IPS DF 6.9 (cell line): ENCODE measurements at regions not wholly inside any gene's neighbourhood (a gene's known extent, or its start where the extent isn't known, plus 50 kb on each side); places are given as distances from the start of the nearest gene placed in this dataset.
"Not testable (repeated sequence)": the region's sequence is repeated elsewhere in the genome, so short reads cannot be mapped to it uniquely, and the experiment has no call there.

ENCODE experiments used
- DNase-seq: peaks from one replicate; pipeline ENCODE4 v3.0.0-alpha.2; 2013; ENCODE audit warnings: low read depth, low spot score
- H3K27ac ChIP-seq: one replicate; pipeline ENCODE4 v1.5.1; 2013; ENCODE audit warnings: low read length, control low read depth
- H3K27me3 ChIP-seq: 2 replicates; pipeline ENCODE4 v1.6.1; 2013; ENCODE audit warnings: mild to moderate bottlenecking, low read length; ENCODE audit not compliant: control insufficient read depth, insufficient read depth
- H3K36me3 ChIP-seq: 2 replicates; pipeline ENCODE4 v1.6.1; 2013; ENCODE audit warnings: low read length; ENCODE audit not compliant: control insufficient read depth, insufficient read depth
- H3K4me1 ChIP-seq: 2 replicates; pipeline ENCODE4 v1.6.1; 2013; ENCODE audit warnings: low read length; ENCODE audit not compliant: control insufficient read depth, insufficient read depth
- H3K4me3 ChIP-seq: 2 replicates; pipeline ENCODE4 v1.5.1; 2013; ENCODE audit warnings: mild to moderate bottlenecking, low read length
- H3K9me3 ChIP-seq: 2 replicates; pipeline ENCODE4 v1.6.1; 2013; ENCODE audit warnings: low read length, inconsistent platforms; ENCODE audit not compliant: control insufficient read depth, insufficient read depth
- WGBS: extraction: QIAGEN DNeasy Blood & Tissue Kit; methylation state at CpG from one replicate; pipeline ENCODE4 v1.1.7; 2013; ENCODE audit warnings: mixed read lengths, missing lambda C conversion rate; ENCODE audit not compliant: insufficient read length, insufficient coverage; 5-methylcytosine and 5-hydroxymethylcytosine counted together

GRCh38 chr6:81977486-81977885, 225.0 kb upstream of the TENT5A start:
- WGBS, result no CpG with 5 or more reads among the region's 2 CpGs
- Histone ChIP-seq H3K9me3 (no peaks in the 10 kb centered on the region), H3K36me3 (no peaks in the 10 kb centered on the region), H3K4me3 (no peak overlapping the region), H3K27me3 (no peaks in the 10 kb centered on the region), H3K27ac (no peak overlapping the region), H3K4me1 (no peaks in the 10 kb centered on the region)
- DNase-seq, result no peak

GRCh38 chr6:81969814-81970213, 217.3 kb upstream of the TENT5A start:
- H3K27me3 ChIP-seq, result no peaks in the 10 kb centered on the region
- H3K4me1 ChIP-seq, result peaks cover 2% of the 10 kb centered on the region; the same call in 1 of the 2 replicates
- H3K4me3 ChIP-seq, result no peak overlapping the region
- H3K27ac ChIP-seq, result no peak overlapping the region
- H3K9me3 ChIP-seq, result no peaks in the 10 kb centered on the region
- no CpG with 5 or more reads among the region's 16 CpGs for WGBS
- DNase-seq, result peak; percentile 16
- no peaks in the 10 kb centered on the region for H3K36me3 ChIP-seq

DNA sequence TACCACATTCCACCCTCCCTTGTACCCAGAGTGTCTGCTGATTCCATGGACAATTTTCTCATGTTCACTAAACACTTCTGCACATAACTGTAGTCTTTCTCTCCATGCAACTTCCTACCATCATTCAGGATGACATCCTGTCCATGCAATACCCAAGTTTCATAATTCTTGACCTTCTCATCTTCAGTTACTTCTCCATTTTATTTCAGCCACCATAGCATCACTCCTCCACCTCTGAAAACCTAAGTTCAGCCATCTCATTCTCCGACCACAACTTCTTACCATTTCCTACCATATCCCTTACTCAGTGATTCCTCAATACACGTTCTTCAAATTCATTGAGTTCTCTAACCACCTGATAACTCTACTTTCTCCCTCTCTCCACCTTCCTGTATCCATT, 216.5 kb upstream of the TENT5A start:
- 100% methylated on average over 2 of the region's 2 CpGs for WGBS
- DNase-seq, result no peak
- no peak overlapping the region for H3K4me3 ChIP-seq

GRCh38 chr6:81966968-81967367, 214.5 kb upstream of the TENT5A start:
- H3K27me3 ChIP-seq, result no peaks in the 10 kb centered on the region
- no peaks in the 10 kb centered on the region for H3K36me3 ChIP-seq
- WGBS, result no CpG with 5 or more reads among the region's 2 CpGs
- H3K4me3 ChIP-seq, result no peak overlapping the region
- peaks cover 2% of the 10 kb centered on the region; the same call in 1 of the 2 replicates for H3K4me1 ChIP-seq
- DNase-seq, result no peak
- no peak overlapping the region for H3K27ac ChIP-seq
- no peaks in the 10 kb centered on the region for H3K9me3 ChIP-seq

More for the DNA sequence above, 216.5 kb upstream of the TENT5A start:
- H3K27ac ChIP-seq, result no peak overlapping the region
- H3K36me3 ChIP-seq, result no peaks in the 10 kb centered on the region
- no peaks in the 10 kb centered on the region for H3K27me3 ChIP-seq
- H3K9me3 ChIP-seq, result no peaks in the 10 kb centered on the region
- peaks cover 2% of the 10 kb centered on the region; the same call in 1 of the 2 replicates for H3K4me1 ChIP-seq

DNA sequence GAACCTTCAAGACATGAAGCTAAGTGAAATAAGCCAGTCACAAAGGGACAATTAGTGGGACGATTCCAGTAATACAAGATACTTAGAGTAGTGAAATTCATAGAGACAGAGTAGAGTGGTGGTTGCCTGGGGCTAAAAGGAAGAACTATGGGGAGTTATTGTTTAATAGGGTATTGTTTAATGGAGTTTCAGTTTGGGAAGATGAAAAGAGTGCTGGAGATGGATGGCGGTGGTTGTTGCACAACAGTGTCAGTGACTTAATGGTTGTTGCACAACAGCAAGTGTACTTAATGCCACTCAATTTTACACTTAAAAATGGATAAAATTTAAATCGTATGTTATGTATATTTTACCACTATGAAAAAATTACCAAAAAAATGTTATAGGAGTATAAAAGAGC, 209.7 kb upstream of the TENT5A start:
- H3K27me3 ChIP-seq, result no peaks in the 10 kb centered on the region
- H3K27ac ChIP-seq, result no peak overlapping the region
- no peaks in the 10 kb centered on the region for H3K36me3 ChIP-seq
- H3K4me3 ChIP-seq, result no peak overlapping the region
- 100% methylated on average over 1 of the region's 3 CpGs for WGBS
- no peaks in the 10 kb centered on the region for H3K4me1 ChIP-seq
- no peak for DNase-seq
- H3K9me3 ChIP-seq, result no peaks in the 10 kb centered on the region

DNA sequence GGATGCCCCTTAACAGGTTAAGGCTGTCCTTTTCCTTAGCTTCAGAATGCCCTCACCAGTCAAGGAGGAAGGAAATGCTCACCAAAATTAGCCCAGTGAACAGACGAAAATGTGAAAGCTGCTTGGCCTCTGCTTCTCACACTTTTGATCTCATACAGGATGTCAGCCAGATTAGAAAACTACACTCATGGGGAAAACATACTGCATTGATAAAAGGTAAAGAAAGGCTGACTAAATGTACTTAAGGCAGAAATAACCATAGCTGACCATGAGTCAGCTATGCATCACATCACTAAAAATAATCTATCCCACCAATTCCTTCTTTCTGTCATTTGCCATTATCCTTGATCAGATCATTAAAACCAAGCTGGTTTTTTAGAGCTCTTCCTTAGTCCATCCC, 198.4 kb upstream of the TENT5A start:
- Histone ChIP-seq H3K4me3 (no peak overlapping the region), H3K36me3 (no peaks in the 10 kb centered on the region), H3K27me3 (no peaks in the 10 kb centered on the region), H3K9me3 (no peaks in the 10 kb centered on the region), H3K27ac (no peak overlapping the region), H3K4me1 (no peaks in the 10 kb centered on the region)
- DNase-seq, result no peak
- no CpG with 5 or more reads among the region's 1 CpG for whole genome bisulfite sequencing

DNA sequence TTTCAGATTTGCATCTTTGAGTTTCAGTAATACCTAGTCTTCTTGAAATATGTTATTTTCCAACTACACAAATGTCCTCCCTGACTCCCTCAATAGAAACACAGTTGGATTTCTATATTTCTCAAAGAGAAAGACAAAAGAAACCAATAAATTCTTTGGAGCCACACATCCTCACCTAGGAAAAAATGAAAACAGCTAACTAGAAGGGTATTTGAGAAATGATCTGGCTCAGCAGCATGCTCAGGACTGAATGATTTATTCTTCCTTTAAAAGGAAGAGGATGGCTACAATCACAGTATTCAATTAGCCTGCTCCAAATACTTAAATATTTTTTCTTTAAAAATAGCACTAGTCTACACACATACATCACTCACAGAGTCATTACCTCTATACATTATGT, 196.4 kb upstream of the TENT5A start:
- H3K4me1 ChIP-seq, result no peaks in the 10 kb centered on the region
- H3K9me3 ChIP-seq, result no peaks in the 10 kb centered on the region
- H3K27me3 ChIP-seq, result no peaks in the 10 kb centered on the region
- H3K4me3 ChIP-seq, result no peak overlapping the region
- no peak overlapping the region for H3K27ac ChIP-seq
- DNase-seq, result no peak
- H3K36me3 ChIP-seq, result no peaks in the 10 kb centered on the region

DNA sequence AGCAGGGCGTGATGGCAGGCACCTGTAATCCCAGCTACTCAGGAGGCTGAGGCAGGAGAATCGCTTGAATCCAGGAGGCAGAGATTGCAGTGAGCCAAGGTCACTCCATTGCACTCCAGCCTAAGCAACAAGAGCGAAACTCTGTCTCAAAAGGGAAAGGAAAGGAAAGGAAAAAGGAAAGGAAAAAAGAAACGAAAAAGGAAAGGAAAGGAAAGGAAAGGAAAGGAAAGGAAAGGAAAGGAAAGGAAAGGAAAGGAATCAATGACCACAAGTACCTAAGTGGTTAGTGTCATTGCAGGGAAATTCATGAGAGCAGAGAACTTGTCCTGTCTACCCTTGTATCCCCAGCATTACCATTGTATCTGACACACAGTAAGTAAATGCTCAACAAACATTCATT, 195.7 kb upstream of the TENT5A start:
- WGBS, result no CpG with 5 or more reads among the region's 4 CpGs
- not testable (repeated sequence) for H3K4me1 ChIP-seq

GRCh38 chr6:81944661-81945060, 192.2 kb upstream of the TENT5A start:
- Histone ChIP-seq H3K4me1 (no peaks in the 10 kb centered on the region), H3K27ac (no peak overlapping the region), H3K27me3 (no peaks in the 10 kb centered on the region), H3K9me3 (no peaks in the 10 kb centered on the region), H3K4me3 (no peak overlapping the region), H3K36me3 (no peaks in the 10 kb centered on the region)
- WGBS, result no CpG with 5 or more reads among the region's 2 CpGs
- no peak for DNase-seq

More for the DNA sequence above, 195.7 kb upstream of the TENT5A start:
- not testable (repeated sequence) for H3K36me3 ChIP-seq, H3K27me3 ChIP-seq, H3K27ac ChIP-seq, DNase-seq, H3K9me3 ChIP-seq, H3K4me3 ChIP-seq

GRCh38 chr6:81942842-81943241, 190.4 kb upstream of the TENT5A start:
- H3K4me1 ChIP-seq, H3K9me3 ChIP-seq, H3K27me3 ChIP-seq, H3K36me3 ChIP-seq, H3K27ac ChIP-seq, H3K4me3 ChIP-seq, DNase-seq: not testable (repeated sequence)
- WGBS, result no CpG with 5 or more reads among the region's 3 CpGs

- no peak overlapping the region for H3K4me3 ChIP-seq
- no peaks in the 10 kb centered on the region for H3K36me3 ChIP-seq
- WGBS, result no CpG with 5 or more reads among the region's 3 CpGs
Observed at GRCh38 chr6:81942067-81942370, 189.5 kb upstream of the TENT5A start.

More at GRCh38 chr6:81942067-81942370, 189.5 kb upstream of the TENT5A start:
- DNase-seq, result no peak
- Histone ChIP-seq H3K27me3 (no peaks in the 10 kb centered on the region), H3K9me3 (no peaks in the 10 kb centered on the region), H3K4me1 (no peaks in the 10 kb centered on the region), H3K27ac (no peak overlapping the region)
